Activated CD4-positive, alpha-beta T cell treated with anti-CD3 and anti-CD28 coated beads for 24 hours (primary cell): ENCODE measurements at regions not wholly inside any gene's neighbourhood (a gene's known extent, or its start where the extent isn't known, plus 50 kb on each side); places are given as distances from the start of the nearest gene placed in this dataset.

Source experiments
- DNase-seq, 2 donors: peaks; one replicate each; pipeline ENCODE4 v3.0.0-alpha.2; 2020; ENCODE audit warnings: low read depth in 2 of 2

DNA sequence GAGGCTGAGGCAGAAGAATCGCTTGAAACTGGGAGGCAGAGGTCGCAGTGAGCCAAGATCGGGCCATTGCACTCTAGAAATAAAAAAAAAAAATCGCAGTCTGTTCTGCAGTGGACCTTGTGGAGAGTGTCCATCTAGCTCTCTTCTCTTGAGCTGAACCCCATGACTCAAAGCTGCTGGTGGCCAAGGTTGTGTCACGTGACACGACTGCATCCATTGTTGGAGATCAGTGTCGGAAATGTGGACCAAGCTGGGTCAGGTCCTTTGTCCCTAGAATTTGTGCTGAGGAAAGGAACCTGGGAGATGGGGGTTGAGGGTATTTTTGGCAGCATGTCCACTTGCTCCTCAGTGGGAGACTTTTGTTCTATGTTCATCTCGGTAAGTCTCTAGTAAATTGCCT, 564.8 kb upstream of the CDH4 start:
- no peak for DNase-seq

GRCh38 chr20:60690771-60691170, 561.3 kb upstream of the CDH4 start:
- DNase-seq, result no peak

GRCh38 chr20:60691966-60692615, 560.0 kb upstream of the CDH4 start:
- DNase-seq, result no peak

DNA sequence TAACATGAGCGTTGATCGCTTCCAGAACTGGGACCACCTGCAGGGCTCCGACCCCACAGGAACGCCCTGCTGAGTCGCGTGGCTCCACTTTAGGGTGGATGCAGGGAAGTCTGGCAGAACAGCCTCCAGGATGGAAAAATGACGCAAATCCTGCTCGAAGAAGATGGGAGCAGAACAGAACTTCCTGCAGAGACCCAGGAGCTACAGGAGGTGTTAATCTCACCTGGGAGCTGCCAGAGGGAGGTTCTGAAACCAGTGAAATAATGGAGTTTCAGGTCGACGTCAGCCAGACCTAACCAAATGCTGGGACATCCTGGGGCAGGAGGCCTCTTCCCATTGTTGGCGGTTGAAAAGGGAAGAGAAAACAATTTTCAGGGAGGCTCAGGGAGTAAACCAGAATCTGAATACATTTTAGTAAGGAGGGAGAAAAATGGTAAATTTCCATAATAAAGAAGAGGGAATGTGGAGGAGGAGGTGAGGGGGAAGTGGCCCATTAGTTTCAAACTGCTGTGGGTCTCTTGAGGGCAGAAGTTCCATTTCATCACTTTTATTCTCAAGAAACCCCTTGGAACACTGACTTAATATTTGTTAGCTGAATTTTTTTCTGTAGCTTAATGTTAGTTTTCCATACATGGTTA, 558.4 kb upstream of the CDH4 start:
- no peak for DNase-seq

DNA sequence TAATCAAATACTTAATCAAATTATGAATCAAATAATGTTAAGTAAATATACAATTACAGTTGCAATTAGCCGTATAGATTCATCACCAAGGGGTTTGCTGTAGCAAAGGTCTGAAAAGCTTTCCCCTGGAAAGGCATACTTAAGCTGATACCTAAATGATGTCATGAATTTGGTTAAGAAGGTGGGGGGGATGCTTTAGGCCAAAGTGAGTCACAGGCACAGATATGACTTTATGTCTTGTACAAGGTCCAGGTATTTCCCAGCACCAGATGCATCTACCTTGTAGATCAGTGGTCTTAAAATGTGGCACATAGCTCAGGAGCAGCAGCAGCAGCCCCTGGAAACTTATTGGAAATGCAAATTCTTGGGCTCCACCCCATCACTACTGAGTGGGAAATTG, 557.3 kb upstream of the CDH4 start:
- no peak for DNase-seq

DNA sequence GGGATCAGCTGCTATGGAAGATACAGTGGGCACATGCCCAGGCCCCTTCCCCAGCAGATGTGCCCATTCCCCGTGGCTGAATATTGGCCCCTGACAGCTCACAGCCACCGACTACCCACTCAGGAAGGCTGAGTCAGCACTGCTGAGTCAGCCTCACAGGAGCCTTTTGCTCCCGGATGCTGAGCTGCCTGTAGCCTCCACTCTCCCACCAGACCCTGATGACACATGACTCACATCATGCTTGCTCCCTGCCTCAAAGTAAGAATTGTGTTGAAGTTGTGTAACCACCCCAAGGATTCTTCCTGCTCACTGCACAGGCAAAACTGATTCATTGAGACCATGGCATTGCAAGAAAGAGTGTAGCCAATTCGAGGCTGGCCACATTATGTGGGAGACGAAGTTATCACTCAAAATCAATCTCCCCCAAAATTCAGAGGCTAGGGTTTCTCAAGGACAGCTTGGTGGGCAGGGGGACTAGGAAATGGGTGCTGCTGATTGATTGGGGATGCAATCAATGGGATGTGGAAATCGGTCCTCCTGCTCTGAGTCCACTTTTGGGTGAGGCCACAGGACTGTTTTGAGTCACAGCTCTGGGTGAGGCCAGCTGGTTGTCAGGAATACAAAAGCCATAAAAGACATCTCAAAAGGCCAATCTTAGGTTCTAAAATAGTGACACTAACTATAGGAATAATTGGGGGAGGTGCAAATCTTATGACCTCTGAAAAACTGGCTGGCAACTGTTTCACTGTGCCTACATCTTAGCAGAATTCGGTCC, 556.6 kb upstream of the CDH4 start:
- DNase-seq, result no peak

DNA sequence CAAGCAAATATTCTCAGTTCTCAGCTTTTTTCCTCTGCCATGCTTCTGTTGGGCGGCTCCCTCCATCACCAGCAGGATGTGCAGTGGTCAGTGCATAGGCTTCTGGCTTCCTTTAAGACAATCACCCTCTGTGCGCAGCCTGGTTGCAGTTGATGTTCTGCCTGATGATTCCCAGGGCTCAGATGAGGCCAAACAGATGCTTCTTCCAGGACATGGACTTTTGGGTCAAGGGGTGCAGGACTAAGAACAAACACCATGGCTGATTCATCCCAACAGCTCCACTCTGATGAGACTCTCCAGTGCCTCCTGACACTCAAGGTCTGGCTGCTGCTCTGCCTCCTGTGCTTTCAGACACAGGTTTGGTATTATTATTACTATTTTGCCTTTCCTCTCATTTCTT, 554.8 kb upstream of the CDH4 start:
- DNase-seq, result no peak

GRCh38 chr20:60700728-60701127, 551.3 kb upstream of the CDH4 start:
- DNase-seq, result no peak

- DNase-seq, result no peak
These were observed 547.9 kb upstream of the CDH4 start for GRCh38 chr20:60704147-60704546.

GRCh38 chr20:60713396-60713795, 538.7 kb upstream of the CDH4 start:
- DNase-seq, result no peak

- DNase-seq, result no peak
These were observed 536.9 kb upstream of the CDH4 start for GRCh38 chr20:60715172-60715571.

DNA sequence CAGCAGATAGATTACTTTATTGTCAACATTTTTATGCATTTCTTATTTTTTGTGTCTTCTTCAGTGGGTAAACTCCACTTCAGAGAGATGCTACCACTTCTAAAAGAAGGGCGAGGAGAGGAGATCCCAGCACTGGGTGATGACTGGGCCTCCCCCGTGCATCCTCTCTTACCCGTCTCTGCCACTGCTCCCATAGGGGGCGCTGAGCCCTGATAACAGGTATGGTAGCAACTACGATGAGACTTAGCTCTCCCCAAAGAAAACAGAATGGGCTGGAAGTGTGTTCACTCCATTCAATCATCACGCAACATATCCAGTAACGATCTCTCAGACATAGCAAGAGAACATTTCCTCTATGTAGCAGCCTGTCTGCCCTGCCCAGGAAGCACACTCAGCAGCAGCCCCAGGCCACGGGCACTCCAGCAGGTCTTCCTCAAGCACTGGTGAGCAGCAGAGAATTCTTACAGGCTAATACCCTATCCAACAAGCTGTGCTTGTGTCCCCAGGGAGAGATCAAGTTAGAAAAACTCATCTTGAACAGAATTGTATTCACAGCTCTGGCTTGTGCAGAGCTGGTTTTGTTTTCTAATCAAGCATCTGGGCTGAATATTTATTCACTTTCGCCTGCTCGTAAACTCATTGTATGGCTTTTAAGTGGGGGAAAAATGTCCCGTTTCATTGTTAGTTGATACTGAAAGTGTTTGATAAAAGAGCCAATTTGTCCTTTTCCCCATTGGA, 533.1 kb upstream of the CDH4 start:
- no peak for DNase-seq

DNA sequence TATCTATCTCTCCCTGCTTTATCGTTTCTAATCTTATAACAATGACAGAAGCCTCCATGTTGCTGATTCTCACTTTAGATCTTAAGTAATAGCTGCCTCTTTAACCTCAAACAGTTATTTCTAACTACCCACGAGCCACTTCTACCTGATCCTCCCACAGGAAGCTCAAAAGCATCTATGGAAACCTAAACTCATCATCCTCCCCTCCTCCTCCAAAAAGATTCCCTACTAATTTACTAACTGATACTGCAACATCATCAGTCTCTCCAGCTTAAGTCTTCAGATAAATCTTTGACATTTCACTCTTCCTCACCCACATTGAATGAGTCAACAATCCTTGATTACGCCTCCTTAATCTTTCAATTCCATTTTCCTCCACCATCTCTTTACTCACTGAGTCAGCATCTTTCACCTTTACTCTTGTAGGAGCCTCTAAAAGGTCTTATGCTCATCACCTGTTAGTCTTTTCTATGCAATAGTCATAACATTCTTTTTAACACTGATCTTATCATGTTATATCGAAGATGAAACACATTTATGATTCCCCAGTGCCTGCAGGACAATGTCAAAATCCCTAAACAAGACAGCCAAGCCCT, 526.7 kb upstream of the CDH4 start:
- DNase-seq, result no peak

DNA sequence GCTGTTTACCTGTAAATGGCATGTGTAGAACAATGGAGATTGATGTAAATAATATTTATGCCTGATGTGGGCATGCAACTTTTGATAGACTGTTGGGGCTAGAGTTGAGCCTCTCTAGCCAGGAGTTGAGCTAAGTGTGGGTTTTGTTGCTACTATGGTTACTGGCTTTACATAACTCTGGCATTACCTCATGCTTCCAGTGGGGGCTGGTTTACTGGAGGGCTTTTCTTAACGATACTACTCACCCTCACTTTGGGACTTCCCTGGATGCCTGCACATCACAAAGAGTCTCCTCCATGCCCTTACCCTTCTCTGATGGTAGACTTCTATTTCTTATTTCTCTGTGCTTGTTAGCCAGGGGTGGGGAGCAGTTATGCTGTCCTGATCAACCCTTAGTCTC, 524.6 kb upstream of the CDH4 start:
- DNase-seq, result no peak

- DNase-seq, result no peak
These were observed 523.4 kb upstream of the CDH4 start for GRCh38 chr20:60728705-60729104.

- DNase-seq, result no peak
These were observed 522.7 kb upstream of the CDH4 start for GRCh38 chr20:60729135-60729900.

DNA sequence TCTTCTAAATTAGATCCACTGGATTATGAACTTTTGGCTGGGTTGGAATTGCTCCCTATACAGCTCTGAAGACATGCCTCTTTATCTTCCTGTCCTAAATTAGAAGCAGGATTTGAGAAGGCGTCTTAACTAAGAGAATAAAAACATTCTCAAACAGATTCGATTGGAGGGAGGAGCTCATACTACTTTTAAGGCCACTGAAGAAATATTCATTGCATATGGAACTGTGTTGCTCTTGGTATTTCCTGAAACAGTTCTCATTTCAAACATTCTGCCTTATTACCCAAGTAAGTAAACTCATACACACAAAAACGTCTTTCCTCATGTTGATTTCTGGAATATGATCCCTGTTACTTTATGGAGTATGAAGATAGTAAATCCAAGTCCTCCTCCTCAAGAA, 519.7 kb upstream of the CDH4 start:
- DNase-seq, result no peak

- DNase-seq, result no peak
These were observed 504.0 kb upstream of the CDH4 start for GRCh38 chr20:60748086-60748485.

DNA sequence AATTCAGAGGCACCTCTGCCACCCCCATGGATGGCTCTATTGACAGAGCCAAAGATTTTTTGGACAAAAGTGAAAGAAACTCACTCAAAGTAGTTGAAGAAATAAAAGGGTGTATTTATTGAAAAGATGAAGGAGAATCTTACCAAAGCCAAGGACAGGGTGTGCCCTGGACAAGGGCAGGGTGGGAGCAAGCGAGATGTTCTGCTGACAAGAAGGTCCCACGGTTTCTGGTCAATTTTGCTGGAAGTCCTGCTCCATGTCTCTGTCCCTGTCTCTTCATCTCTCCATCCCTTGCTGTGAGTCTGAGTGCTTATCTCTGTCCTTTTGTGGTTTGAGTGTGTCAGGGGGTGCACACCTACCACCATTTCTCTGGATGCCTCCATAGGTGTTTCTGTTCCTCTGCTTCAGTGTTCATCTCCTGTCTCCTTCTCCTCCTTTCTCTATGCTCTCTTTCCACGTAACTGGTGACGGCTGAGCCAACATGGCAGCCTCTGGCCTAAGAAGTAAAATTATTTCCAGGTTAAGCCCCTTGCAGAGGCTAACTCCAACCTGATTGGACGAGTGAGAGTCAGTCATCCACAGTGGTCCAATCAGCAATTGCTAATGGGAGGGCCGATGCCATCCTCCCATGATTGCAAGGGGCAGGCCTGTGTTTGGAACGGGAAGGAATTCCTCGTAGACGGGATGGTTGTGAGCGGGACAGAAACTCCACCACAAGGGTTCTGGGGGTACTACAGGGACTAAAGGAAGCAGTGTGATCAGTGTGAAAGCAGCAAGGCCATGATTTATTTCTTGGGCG, 502.1 kb upstream of the CDH4 start:
- no peak for DNase-seq

- DNase-seq, result no peak
These were observed 501.2 kb upstream of the CDH4 start for GRCh38 chr20:60750909-60751308.
